ENCODE measurements at regions not wholly inside any gene's neighbourhood (a gene's known extent, or its start where the extent isn't known, plus 50 kb on each side); places are given as distances from the start of the nearest gene placed in this dataset.

DNA sequence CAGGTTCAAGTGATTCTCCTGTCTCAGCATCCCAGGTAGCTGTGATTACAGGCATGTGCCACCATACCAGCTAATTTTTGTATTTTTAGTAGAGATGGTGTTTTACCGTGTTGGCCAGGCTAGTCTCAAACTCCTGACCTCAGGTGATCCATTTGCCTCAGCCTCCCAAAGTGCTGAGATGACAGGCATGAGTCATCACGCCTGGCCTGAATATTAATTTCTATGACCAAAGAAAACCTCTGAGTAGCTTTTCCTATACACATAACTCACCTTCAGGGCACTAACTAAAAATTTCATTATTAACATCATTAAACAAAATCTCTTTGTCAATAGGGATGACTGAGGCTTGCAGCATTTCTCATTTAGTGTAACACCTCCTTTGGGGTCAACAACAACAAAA, 259.6 kb upstream of the KRR1 start:
- Histone ChIP-seq H3K27ac (ENCODE audit: low read depth in 1 of 2, low read length in 2 of 2) (no peak overlapping the region), H3K9me3 (ENCODE audit: control insufficient read depth in 4 of 4, low read length in 3 of 4) (no peaks in the 10 kb centered on the region), H3K9ac (ENCODE audit: low read depth in 1 of 2, low read length in 2 of 2) (no peak overlapping the region), H3K36me3 (ENCODE audit: control insufficient read depth in 4 of 4, insufficient read depth in 3 of 4, low read depth in 1 of 4, low read length in 3 of 4) (no peaks in the 10 kb centered on the region), H3K27me3 (ENCODE audit: control insufficient read depth in 4 of 4, insufficient read depth in 4 of 4, low read length in 3 of 4) (no peaks in the 10 kb centered on the region), H3K4me3 (ENCODE audit: low read depth in 1 of 3, low read length in 3 of 3) (no peak overlapping the region), H3K4me1 (ENCODE audit: control insufficient read depth in 4 of 4, insufficient read depth in 4 of 4, low read length in 3 of 4) (no peaks in the 10 kb centered on the region)
- TF ChIP-seq TAF1 (conservative IDR thresholded peaks at IDR 0.05) (no peak), GABPA (IDR thresholded peaks at IDR 0.05 in 1 of 2, conservative IDR thresholded peaks at IDR 0.05 in 1 of 2) (no peak), FOXA2 (IDR thresholded peaks at IDR 0.05) (no peak), YY1 (IDR thresholded peaks at IDR 0.05) (no peak)
- TF ChIP-seq, protein P1, sequence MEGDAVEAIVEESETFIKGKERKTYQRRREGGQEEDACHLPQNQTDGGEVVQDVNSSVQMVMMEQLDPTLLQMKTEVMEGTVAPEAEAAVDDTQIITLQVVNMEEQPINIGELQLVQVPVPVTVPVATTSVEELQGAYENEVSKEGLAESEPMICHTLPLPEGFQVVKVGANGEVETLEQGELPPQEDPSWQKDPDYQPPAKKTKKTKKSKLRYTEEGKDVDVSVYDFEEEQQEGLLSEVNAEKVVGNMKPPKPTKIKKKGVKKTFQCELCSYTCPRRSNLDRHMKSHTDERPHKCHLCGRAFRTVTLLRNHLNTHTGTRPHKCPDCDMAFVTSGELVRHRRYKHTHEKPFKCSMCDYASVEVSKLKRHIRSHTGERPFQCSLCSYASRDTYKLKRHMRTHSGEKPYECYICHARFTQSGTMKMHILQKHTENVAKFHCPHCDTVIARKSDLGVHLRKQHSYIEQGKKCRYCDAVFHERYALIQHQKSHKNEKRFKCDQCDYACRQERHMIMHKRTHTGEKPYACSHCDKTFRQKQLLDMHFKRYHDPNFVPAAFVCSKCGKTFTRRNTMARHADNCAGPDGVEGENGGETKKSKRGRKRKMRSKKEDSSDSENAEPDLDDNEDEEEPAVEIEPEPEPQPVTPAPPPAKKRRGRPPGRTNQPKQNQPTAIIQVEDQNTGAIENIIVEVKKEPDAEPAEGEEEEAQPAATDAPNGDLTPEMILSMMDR (IDR thresholded peaks at IDR 0.05; ENCODE audit: low read depth, low read length, missing input control): no peak
- WGBS: 94% methylated on average over 2 of the region's 2 CpGs
- DNase-seq (ENCODE audit: low spot score): no peak

DNA sequence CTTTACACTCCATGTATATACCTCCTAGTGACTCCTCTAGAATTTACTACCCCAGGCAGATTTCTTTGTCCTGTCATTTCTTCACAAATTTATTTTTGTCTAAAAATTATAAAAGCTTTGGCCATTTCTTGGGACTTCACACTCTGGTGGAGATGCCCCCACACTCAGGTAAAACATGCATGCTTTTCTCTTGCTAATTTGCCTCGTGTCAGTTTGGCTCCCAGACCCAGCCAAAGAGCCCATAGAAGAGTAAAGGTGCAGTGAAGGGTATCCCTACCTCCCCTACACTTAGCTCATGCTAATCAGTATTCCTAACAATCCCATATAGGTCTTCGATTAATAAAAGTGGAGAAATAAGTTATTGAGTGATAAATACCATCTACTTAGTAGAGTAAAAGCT, 256.5 kb upstream of the KRR1 start:
- Histone ChIP-seq H3K4me1 (ENCODE audit: control insufficient read depth in 4 of 4, insufficient read depth in 4 of 4, low read length in 3 of 4) (no peaks in the 10 kb centered on the region), H3K27ac (ENCODE audit: low read depth in 1 of 2, low read length in 2 of 2) (no peak overlapping the region), H3K4me3 (ENCODE audit: low read depth in 1 of 3, low read length in 3 of 3) (no peak overlapping the region), H3K9ac (ENCODE audit: low read depth in 1 of 2, low read length in 2 of 2) (no peak overlapping the region), H3K27me3 (ENCODE audit: control insufficient read depth in 4 of 4, insufficient read depth in 4 of 4, low read length in 3 of 4) (no peaks in the 10 kb centered on the region), H3K36me3 (ENCODE audit: control insufficient read depth in 4 of 4, insufficient read depth in 3 of 4, low read depth in 1 of 4, low read length in 3 of 4) (no peaks in the 10 kb centered on the region), H3K9me3 (ENCODE audit: control insufficient read depth in 4 of 4, low read length in 3 of 4) (no peaks in the 10 kb centered on the region)
- 71% methylated on average over 2 of the region's 2 CpGs for WGBS
- DNase-seq (ENCODE audit: low spot score): no peak
- TF ChIP-seq NR2F2 (IDR thresholded peaks at IDR 0.05) (no peak), JUND (IDR thresholded peaks at IDR 0.05) (no peak)

DNA sequence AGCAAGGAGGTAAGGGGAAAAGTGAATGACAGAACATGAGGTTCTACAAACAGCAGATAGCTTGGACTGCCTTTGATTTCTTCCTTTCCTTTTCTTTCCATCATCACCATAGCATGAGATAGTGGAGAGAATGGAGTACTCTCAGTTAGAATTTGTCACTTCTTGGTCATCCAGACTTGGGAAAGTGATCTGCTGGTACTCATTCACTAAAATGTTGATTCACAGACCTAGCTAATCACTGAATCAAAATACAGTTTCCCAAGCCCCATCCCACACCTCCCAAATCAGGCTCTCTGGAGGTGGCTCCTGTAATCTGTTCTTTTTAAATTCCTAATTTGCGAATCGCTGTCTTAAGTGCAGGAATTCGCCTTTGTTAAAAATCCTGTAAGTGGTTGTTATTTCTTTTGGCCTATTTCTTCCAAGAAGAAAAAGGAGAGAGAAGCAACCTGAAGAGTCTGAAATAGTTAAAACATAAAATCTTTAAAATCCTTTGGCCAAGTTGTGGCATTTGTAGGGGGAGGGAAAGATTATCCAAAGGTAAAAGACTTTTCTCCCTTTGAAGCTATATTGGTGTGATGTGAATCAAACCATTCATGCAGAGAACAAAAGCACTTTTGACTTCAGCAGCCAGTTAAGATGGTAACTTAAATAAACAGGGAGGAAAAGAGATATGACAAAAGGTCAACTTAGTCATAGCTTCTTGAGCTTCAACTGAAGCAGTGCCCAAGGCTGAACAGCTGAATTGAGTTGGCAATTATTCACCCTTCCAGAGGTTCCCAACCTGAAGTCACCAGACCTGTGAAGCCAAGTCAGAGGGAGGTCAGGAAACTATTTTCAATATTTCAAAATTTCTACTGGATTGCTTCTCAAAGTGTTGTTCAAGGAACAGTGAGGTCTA, 255.1 kb upstream of the KRR1 start:
- no peak overlapping the region for H3K4me3 ChIP-seq (ENCODE audit: low read depth in 1 of 3, low read length in 3 of 3)
- H3K27me3 ChIP-seq (ENCODE audit: control insufficient read depth in 4 of 4, insufficient read depth in 4 of 4, low read length in 3 of 4): no peaks in the 10 kb centered on the region
- H3K36me3 ChIP-seq (ENCODE audit: control insufficient read depth in 4 of 4, insufficient read depth in 3 of 4, low read depth in 1 of 4, low read length in 3 of 4): no peaks in the 10 kb centered on the region
- 94% methylated on average over 3 of the region's 3 CpGs for WGBS
- DNase-seq (ENCODE audit: low spot score): no peak
- no peak overlapping the region for H3K27ac ChIP-seq (ENCODE audit: low read depth in 1 of 2, low read length in 2 of 2)
- no peak overlapping the region for H3K9ac ChIP-seq (ENCODE audit: low read depth in 1 of 2, low read length in 2 of 2)
- no peaks in the 10 kb centered on the region for H3K9me3 ChIP-seq (ENCODE audit: control insufficient read depth in 4 of 4, low read length in 3 of 4)
- H3K4me1 ChIP-seq (ENCODE audit: control insufficient read depth in 4 of 4, insufficient read depth in 4 of 4, low read length in 3 of 4): no peaks in the 10 kb centered on the region
- TF ChIP-seq RXRA (IDR thresholded peaks at IDR 0.05): no peak
- TF ChIP-seq GABPA (IDR thresholded peaks at IDR 0.05 in 1 of 2, conservative IDR thresholded peaks at IDR 0.05 in 1 of 2): no peak
- TF ChIP-seq, protein P2, sequence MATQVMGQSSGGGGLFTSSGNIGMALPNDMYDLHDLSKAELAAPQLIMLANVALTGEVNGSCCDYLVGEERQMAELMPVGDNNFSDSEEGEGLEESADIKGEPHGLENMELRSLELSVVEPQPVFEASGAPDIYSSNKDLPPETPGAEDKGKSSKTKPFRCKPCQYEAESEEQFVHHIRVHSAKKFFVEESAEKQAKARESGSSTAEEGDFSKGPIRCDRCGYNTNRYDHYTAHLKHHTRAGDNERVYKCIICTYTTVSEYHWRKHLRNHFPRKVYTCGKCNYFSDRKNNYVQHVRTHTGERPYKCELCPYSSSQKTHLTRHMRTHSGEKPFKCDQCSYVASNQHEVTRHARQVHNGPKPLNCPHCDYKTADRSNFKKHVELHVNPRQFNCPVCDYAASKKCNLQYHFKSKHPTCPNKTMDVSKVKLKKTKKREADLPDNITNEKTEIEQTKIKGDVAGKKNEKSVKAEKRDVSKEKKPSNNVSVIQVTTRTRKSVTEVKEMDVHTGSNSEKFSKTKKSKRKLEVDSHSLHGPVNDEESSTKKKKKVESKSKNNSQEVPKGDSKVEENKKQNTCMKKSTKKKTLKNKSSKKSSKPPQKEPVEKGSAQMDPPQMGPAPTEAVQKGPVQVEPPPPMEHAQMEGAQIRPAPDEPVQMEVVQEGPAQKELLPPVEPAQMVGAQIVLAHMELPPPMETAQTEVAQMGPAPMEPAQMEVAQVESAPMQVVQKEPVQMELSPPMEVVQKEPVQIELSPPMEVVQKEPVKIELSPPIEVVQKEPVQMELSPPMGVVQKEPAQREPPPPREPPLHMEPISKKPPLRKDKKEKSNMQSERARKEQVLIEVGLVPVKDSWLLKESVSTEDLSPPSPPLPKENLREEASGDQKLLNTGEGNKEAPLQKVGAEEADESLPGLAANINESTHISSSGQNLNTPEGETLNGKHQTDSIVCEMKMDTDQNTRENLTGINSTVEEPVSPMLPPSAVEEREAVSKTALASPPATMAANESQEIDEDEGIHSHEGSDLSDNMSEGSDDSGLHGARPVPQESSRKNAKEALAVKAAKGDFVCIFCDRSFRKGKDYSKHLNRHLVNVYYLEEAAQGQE (IDR thresholded peaks at IDR 0.05): no peak
- no peak for TF ChIP-seq FOXA1 (IDR thresholded peaks at IDR 0.05)
- no peak for TF ChIP-seq JUND (IDR thresholded peaks at IDR 0.05)
- TF ChIP-seq NR2F2 (IDR thresholded peaks at IDR 0.05): no peak
- no peak for TF ChIP-seq RAD21 (IDR thresholded peaks at IDR 0.05)
- TF ChIP-seq, protein P3, sequence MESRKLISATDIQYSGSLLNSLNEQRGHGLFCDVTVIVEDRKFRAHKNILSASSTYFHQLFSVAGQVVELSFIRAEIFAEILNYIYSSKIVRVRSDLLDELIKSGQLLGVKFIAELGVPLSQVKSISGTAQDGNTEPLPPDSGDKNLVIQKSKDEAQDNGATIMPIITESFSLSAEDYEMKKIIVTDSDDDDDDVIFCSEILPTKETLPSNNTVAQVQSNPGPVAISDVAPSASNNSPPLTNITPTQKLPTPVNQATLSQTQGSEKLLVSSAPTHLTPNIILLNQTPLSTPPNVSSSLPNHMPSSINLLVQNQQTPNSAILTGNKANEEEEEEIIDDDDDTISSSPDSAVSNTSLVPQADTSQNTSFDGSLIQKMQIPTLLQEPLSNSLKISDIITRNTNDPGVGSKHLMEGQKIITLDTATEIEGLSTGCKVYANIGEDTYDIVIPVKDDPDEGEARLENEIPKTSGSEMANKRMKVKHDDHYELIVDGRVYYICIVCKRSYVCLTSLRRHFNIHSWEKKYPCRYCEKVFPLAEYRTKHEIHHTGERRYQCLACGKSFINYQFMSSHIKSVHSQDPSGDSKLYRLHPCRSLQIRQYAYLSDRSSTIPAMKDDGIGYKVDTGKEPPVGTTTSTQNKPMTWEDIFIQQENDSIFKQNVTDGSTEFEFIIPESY (IDR thresholded peaks at IDR 0.05): no peak
- no peak for TF ChIP-seq EGR1 (IDR thresholded peaks at IDR 0.05; ENCODE audit: low read depth in 2 of 2)
- TF ChIP-seq HNF4A (conservative IDR thresholded peaks at IDR 0.05): no peak
- TF ChIP-seq, protein P4, sequence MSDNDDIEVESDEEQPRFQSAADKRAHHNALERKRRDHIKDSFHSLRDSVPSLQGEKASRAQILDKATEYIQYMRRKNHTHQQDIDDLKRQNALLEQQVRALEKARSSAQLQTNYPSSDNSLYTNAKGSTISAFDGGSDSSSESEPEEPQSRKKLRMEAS (IDR thresholded peaks at IDR 0.05): no peak
- TF ChIP-seq, protein P5, sequence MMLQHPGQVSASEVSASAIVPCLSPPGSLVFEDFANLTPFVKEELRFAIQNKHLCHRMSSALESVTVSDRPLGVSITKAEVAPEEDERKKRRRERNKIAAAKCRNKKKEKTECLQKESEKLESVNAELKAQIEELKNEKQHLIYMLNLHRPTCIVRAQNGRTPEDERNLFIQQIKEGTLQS (IDR thresholded peaks at IDR 0.05): no peak
- TF ChIP-seq FOXA2 (IDR thresholded peaks at IDR 0.05): no peak
- TF ChIP-seq, protein P1 (IDR thresholded peaks at IDR 0.05; ENCODE audit: low read depth, low read length, missing input control): no peak
- TF ChIP-seq YY1 (IDR thresholded peaks at IDR 0.05): no peak
- TF ChIP-seq TAF1 (conservative IDR thresholded peaks at IDR 0.05): no peak

Measured in liver (tissue), 8 donors.